ENCODE measurements at regions not wholly inside any gene's neighbourhood (a gene's known extent, or its start where the extent isn't known, plus 50 kb on each side); places are given as distances from the start of the nearest gene placed in this dataset.

DNA sequence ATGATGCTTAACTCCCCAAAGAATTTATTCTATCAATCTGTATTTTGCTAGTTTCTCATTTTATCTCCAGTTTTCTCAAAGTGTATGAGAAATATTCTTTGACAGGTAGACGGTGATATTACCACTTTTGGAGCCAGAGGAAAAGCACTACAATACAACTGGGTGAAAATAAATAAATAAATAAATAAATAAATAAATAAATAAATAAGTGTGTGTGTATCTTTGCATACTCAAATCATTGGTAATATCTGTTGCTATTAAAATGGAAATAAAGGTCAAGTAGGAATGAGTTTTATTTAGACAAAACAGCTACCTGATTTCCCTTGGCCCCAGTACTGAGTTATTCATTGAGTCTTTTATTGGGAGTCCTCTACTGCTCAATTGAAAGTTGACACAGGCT, 114.3 kb downstream of the RBMX2 start:
- H3K27ac ChIP-seq = no peak overlapping the region
- H3K9me3 ChIP-seq = no peaks in the 10 kb centered on the region
- ATAC-seq = no peak
- H3K4me3 ChIP-seq = no peak overlapping the region
- no peaks in the 10 kb centered on the region for H3K4me1 ChIP-seq
- TF ChIP-seq POLR2A (IDR thresholded peaks at IDR 0.05) (no peak), POLR2AphosphoS5 (IDR thresholded peaks at IDR 0.05) (no peak), EP300 (IDR thresholded peaks at IDR 0.05) (no peak)
- TF ChIP-seq, protein P1, sequence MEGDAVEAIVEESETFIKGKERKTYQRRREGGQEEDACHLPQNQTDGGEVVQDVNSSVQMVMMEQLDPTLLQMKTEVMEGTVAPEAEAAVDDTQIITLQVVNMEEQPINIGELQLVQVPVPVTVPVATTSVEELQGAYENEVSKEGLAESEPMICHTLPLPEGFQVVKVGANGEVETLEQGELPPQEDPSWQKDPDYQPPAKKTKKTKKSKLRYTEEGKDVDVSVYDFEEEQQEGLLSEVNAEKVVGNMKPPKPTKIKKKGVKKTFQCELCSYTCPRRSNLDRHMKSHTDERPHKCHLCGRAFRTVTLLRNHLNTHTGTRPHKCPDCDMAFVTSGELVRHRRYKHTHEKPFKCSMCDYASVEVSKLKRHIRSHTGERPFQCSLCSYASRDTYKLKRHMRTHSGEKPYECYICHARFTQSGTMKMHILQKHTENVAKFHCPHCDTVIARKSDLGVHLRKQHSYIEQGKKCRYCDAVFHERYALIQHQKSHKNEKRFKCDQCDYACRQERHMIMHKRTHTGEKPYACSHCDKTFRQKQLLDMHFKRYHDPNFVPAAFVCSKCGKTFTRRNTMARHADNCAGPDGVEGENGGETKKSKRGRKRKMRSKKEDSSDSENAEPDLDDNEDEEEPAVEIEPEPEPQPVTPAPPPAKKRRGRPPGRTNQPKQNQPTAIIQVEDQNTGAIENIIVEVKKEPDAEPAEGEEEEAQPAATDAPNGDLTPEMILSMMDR (IDR thresholded peaks at IDR 0.05) = no peak
- 67 to 100% methylated on average over 1 of the region's 1 CpG for WGBS, 2 donors (ENCODE audit: low coverage in 1 of 2)
- no peaks in the 10 kb centered on the region for H3K27me3 ChIP-seq
- no peaks in the 10 kb centered on the region for H3K36me3 ChIP-seq

DNA sequence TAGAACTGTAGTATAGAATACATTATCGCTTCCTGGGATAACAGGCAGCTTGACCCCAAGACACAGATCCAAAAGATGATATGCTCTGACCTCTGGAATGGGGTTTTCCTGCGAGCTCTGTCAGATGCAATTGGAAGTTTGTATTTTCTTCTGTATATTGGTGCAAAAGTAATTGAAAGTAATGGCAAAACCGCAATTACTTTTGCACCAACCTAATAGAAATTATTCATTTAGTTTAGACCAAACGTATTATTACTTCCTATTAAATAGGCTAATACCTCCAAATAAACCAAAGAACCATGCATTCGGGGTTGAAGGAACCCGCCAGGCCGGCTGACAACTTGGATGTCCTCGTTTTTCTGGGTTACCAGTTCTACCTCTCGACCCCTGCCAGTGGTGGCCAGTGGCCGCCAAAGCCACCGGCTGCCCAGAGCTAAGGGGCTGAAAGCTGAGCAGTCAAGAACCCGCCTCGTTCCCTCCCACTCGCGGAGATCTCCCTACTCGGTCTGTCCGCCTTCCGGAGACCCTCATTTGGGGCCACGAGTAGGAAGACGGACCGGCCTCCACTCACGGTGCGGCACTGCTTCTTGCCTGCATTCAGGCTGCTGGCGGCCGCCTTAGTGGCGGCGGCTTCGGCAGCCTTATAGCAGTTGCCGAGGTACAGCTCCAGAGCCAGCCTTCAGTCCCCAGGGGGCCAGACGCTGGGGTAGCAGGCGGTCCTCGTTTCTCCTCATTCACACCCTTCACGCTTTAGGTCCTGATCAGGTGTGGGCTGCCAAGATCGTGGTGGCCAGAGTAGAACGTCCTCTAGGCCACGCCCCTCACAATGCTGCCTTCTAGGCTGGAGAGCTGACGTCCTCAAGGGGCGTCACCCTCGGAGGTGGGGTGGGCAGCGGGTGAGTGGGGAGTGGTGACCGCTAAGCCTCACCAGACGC, 121.9 kb downstream of the RBMX2 start:
- no peak overlapping the region for H3K27ac ChIP-seq
- peak overlapping the region; percentile 4 to 46 for H3K4me3 ChIP-seq
- no peaks in the 10 kb centered on the region for H3K36me3 ChIP-seq
- 64 to 68% methylated on average over 4 to 8 of the region's 42 CpGs for WGBS, 2 donors (ENCODE audit: low coverage in 1 of 2)
- TF ChIP-seq POLR2AphosphoS5 (IDR thresholded peaks at IDR 0.05) (no peak), POLR2A (IDR thresholded peaks at IDR 0.05) (no peak), EP300 (IDR thresholded peaks at IDR 0.05) (no peak)
- TF ChIP-seq, protein P1 (IDR thresholded peaks at IDR 0.05) = no peak
- peaks cover 0 to 5% (median 0%) of the 10 kb centered on the region in 3 donors for H3K4me1 ChIP-seq
- no peaks in the 10 kb centered on the region for H3K9me3 ChIP-seq
- ATAC-seq = peak; percentile 78
- H3K27me3 ChIP-seq = no peaks in the 10 kb centered on the region

DNA sequence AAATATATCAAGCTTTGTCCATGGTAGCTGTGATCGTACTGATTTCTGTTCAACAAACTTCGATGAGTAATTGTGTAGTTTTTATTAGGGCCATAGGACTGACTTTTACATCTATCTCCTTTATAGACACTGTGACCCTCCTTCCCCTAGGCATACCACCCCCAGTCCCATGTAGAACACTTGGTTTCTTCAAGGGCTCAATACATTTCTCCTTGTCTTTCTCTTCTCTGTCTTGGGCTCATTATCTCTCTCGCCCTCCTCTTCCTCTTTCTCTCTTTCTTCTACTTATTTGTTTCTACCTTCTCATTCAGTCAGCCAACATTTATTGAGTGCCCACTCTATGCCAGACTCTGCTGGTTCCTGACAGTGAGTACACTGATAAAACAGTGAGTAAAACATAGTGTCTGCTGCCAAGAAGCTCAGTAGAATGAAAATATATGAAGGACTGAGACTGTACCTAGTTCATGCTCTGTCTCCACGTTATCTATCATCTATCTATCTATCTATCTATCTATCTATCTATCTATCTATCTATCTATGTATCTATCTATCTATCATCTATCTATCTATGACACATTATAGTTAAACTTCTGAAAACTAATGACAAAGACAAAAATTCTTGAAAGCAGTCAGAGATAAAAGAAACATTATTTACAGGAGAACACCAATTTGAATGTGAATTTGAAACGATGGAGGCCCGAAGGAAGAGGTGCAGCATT, 122.8 kb downstream of the RBMX2 start:
- Histone ChIP-seq H3K27ac (no peak overlapping the region), H3K4me3 (peak overlapping the region in 1 of 2 donors; percentile 46), H3K36me3 (no peaks in the 10 kb centered on the region), H3K27me3 (no peaks in the 10 kb centered on the region), H3K4me1 (peaks cover 0 to 5% (median 0%) of the 10 kb centered on the region in 3 donors), H3K9me3 (no peaks in the 10 kb centered on the region)
- TF ChIP-seq, protein P1 (IDR thresholded peaks at IDR 0.05) = no peak
- TF ChIP-seq POLR2AphosphoS5 (IDR thresholded peaks at IDR 0.05) (no peak), POLR2A (IDR thresholded peaks at IDR 0.05) (no peak), EP300 (IDR thresholded peaks at IDR 0.05) (no peak)
- WGBS, 2 donors (ENCODE audit: low coverage in 1 of 2) = 59 to 73% methylated on average over 5 to 6 of the region's 6 CpGs
- ATAC-seq = no peak

DNA sequence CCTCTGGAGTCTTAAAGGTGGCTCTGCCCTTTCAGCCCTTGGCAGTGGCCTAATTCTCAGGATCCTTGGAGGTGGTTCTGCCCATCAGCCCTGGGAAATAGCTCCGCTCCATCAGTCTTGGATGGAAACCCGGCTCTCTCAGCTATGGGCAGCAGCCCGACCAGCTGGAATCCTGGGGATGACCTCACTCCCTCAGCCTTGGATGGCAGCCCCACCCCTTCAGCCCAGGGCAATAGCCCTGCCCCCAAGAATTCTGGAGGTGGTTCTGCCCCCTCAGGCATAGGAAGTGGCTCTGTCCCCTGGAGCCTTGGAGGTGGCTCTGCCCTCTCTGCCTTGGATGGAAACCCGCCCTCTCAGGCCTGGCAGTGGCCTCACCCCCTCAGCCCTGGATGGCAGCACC, 127.7 kb downstream of the RBMX2 start:
- Histone ChIP-seq H3K27ac (no peak overlapping the region), H3K36me3 (no peaks in the 10 kb centered on the region), H3K27me3 (no peaks in the 10 kb centered on the region), H3K4me1 (no peaks in the 10 kb centered on the region), H3K9me3 (no peaks in the 10 kb centered on the region), H3K4me3 (no peak overlapping the region)
- no CpG with 5 or more reads among the region's 4 CpGs for WGBS, 2 donors (ENCODE audit: low coverage in 1 of 2)
- no peak for TF ChIP-seq POLR2AphosphoS5 (IDR thresholded peaks at IDR 0.05)
- TF ChIP-seq, protein P1 (IDR thresholded peaks at IDR 0.05) = no peak
- no peak for TF ChIP-seq EP300 (IDR thresholded peaks at IDR 0.05)
- TF ChIP-seq POLR2A (IDR thresholded peaks at IDR 0.05) = no peak
- peak; percentile 7 for ATAC-seq
